ENCODE measurements at regions not wholly inside any gene's neighbourhood (a gene's known extent, or its start where the extent isn't known, plus 50 kb on each side); places are given as distances from the start of the nearest gene placed in this dataset.

DNA sequence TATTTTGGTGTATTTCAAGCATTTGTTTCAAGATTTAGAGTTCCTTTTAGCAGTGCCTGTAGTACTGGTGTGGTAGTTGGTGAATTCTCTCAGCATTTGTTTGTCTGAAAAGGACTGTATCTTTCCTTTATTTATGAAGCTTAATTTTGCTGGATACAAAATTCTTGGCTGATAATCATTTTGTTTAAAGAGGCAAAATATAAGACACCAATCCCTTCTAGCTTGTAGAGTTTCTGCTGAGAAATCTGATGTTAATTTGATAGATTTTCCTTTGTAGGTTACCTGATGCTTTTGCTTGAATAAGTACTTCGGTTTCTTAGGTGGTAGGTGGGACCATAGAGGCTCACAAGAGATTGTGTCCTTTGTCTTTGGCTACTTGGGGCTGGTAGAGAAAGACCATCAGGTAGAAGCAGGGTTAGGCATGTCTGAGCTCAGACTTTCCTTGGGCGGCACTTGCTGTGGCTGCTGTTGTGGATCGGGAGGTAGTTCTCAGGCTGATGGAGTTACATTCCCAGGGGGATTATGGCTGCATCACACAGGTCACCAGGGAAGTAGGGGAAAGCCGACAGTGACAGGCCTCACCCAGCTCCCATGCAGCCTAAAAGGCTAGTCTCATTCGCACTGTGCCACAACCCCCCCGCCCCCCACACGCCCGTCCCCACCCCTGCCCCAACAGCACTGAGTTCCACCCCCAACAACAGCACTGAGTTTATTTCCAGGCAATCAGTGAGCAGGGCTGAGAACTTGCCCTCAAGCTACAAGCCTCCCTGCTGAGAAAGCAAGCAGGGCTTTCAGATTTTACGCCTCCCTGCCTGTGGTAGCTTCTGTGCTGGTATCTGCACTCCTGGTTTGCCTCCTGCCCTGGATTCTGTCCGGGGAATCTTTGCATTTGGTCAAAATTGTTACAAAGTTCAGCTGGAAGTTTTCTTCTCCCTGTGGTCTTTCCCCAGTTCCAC lies 127.1 kb upstream of the GLRA1 start:
- TF ChIP-seq, protein P1, sequence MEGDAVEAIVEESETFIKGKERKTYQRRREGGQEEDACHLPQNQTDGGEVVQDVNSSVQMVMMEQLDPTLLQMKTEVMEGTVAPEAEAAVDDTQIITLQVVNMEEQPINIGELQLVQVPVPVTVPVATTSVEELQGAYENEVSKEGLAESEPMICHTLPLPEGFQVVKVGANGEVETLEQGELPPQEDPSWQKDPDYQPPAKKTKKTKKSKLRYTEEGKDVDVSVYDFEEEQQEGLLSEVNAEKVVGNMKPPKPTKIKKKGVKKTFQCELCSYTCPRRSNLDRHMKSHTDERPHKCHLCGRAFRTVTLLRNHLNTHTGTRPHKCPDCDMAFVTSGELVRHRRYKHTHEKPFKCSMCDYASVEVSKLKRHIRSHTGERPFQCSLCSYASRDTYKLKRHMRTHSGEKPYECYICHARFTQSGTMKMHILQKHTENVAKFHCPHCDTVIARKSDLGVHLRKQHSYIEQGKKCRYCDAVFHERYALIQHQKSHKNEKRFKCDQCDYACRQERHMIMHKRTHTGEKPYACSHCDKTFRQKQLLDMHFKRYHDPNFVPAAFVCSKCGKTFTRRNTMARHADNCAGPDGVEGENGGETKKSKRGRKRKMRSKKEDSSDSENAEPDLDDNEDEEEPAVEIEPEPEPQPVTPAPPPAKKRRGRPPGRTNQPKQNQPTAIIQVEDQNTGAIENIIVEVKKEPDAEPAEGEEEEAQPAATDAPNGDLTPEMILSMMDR (IDR thresholded peaks at IDR 0.05) = no peak
- no peak for TF ChIP-seq ZFX (IDR thresholded peaks at IDR 0.05; ENCODE audit: borderline replicate concordance)

Measured in 22Rv1 (cell line).